ENCODE measurements at regions not wholly inside any gene's neighbourhood (a gene's known extent, or its start where the extent isn't known, plus 50 kb on each side); places are given as distances from the start of the nearest gene placed in this dataset.

GRCh38 chr12:18818579-18819268 is 80.8 kb downstream of the CAPZA3 start:
- H3K79me1 ChIP-seq (ENCODE audit: low read depth, low read length) = no peaks in the 10 kb centered on the region
- H2BK15ac ChIP-seq (ENCODE audit: low read length) = no peak overlapping the region
- no peak overlapping the region for H2BK20ac ChIP-seq (ENCODE audit: low read length)
- H3K56ac ChIP-seq (replicated peaks; ENCODE audit: insufficient read length, low read depth, low read length) = no peak overlapping the region
- H3K23ac ChIP-seq (ENCODE audit: insufficient read length) = no peak overlapping the region
- no peaks in the 10 kb centered on the region for H3K36me3 ChIP-seq (ENCODE audit: control insufficient read depth in 2 of 4, insufficient read depth in 4 of 4, low read length in 3 of 4)
- H2AK5ac ChIP-seq (ENCODE audit: low read depth, low read length) = no peak overlapping the region
- H4K91ac ChIP-seq (replicated peaks; ENCODE audit: insufficient read length, low read length) = no peak overlapping the region
- DNase-seq (ENCODE audit: low read depth in 1 of 2, low spot score in 2 of 2) = no peak
- no peak overlapping the region for H3K27ac ChIP-seq (ENCODE audit: low read depth, low read length)
- no peaks in the 10 kb centered on the region for H3K4me1 ChIP-seq (replicated peaks in 1 of 4; ENCODE audit: control insufficient read depth in 3 of 4, insufficient read depth in 4 of 4, low read length in 3 of 4)
- H4K20me1 ChIP-seq (replicated peaks in 1 of 2; ENCODE audit: control insufficient read depth in 1 of 2, insufficient read depth in 2 of 2, low read length in 2 of 2) = no peaks in the 10 kb centered on the region
- H4K8ac ChIP-seq (ENCODE audit: extremely low read depth, insufficient read depth, low read length) = no peak overlapping the region
- H3K4ac ChIP-seq (replicated peaks; ENCODE audit: insufficient read length, low read depth, low read length) = no peak overlapping the region
- no peak overlapping the region for H2BK120ac ChIP-seq (replicated peaks; ENCODE audit: low read depth, low read length)
- no peaks in the 10 kb centered on the region for H3K9me3 ChIP-seq (ENCODE audit: insufficient read depth in 2 of 2, low read depth in 1 of 2, low read length in 1 of 2)
- FAIRE-seq = no peak
- no peak overlapping the region for H3K4me3 ChIP-seq (ENCODE audit: extremely low read depth in 1 of 4, insufficient read depth in 2 of 4, low read depth in 3 of 4, low read length in 4 of 4)
- no peak overlapping the region for H3K14ac ChIP-seq (ENCODE audit: insufficient read length)
- TF ChIP-seq SRF (IDR thresholded peaks at IDR 0.05; ENCODE audit: low read depth, low read length) (no peak), RAD21 (IDR thresholded peaks at IDR 0.05 in 1 of 2, conservative IDR thresholded peaks at IDR 0.05 in 1 of 2; ENCODE audit: low read depth in 2 of 2, low read length in 2 of 2) (0 out of 4 replicates have a peak, but pooled peaks of 1 of the 2 experiments have one; percentile 5), POLR2A (IDR thresholded peaks at IDR 0.05; ENCODE audit: control extremely low read depth in 1 of 2, low read depth in 2 of 2, low read length in 2 of 2) (no peak), KDM1A (IDR thresholded peaks at IDR 0.05; ENCODE audit: borderline replicate concordance, low read length) (no peak), HDAC6 (IDR thresholded peaks at IDR 0.05; ENCODE audit: low read depth, low read length) (no peak)
- no peak overlapping the region for H2BK5ac ChIP-seq (ENCODE audit: low read depth, low read length)
- POLR2A ChIA-PET (ENCODE audit: partially characterized antibody) = no interaction called here
- H3K23me2 ChIP-seq (ENCODE audit: low read depth, low read length) = no peaks in the 10 kb centered on the region
- H3K27me3 ChIP-seq (replicated peaks in 1 of 4; ENCODE audit: control insufficient read depth in 3 of 4, extremely low read depth in 1 of 4, insufficient read depth in 3 of 4, low read length in 3 of 4) = no peaks in the 10 kb centered on the region
- 89% methylated on average over 6 of the region's 6 CpGs; no CpG with 5 or more reads in 1 of the 2 experiments for WGBS, 2 experiments (ENCODE audit: extremely low coverage in 1 of 2, insufficient coverage in 1 of 2, insufficient read length in 1 of 2, insufficient replicate concordance in 2 of 2, low coverage in 1 of 2, low lambda C conversion rate in 2 of 2, missing lambda C conversion rate in 1 of 2)
- no peak overlapping the region for H3K9ac ChIP-seq (replicated peaks in 1 of 4; ENCODE audit: extremely low read depth in 1 of 4, low read depth in 3 of 4, low read length in 3 of 4)
- H3K18ac ChIP-seq (ENCODE audit: extremely low read depth, low read length) = no peak overlapping the region
- no peak overlapping the region for H4K5ac ChIP-seq (ENCODE audit: insufficient read length, low read depth, low read length)
- H3K79me2 ChIP-seq (ENCODE audit: control insufficient read depth in 1 of 2, insufficient read depth in 2 of 2, low read length in 2 of 2) = no peaks in the 10 kb centered on the region
- H3K4me2 ChIP-seq (ENCODE audit: insufficient read depth in 1 of 2, low read depth in 2 of 2, low read length in 2 of 2) = no peak overlapping the region
- no peak overlapping the region for H2BK12ac ChIP-seq (ENCODE audit: low read depth, low read length)
- H2AFZ ChIP-seq (ENCODE audit: low read length) = 0 out of 2 replicates have a peak overlapping the region, but pooled peaks have one; percentile 15
- CTCF ChIA-PET (ENCODE audit: partially characterized antibody) = interaction anchor here (0.7 to 4.2 kb wide), 3 partner anchors 12 to 43 kb away, joined by 3 to 19 read pairs (median 4); no protein-coding TSS in a partner anchor

Measured in H1 (cell line).